ENCODE measurements at regions not wholly inside any gene's neighbourhood (a gene's known extent, or its start where the extent isn't known, plus 50 kb on each side); places are given as distances from the start of the nearest gene placed in this dataset.

DNA sequence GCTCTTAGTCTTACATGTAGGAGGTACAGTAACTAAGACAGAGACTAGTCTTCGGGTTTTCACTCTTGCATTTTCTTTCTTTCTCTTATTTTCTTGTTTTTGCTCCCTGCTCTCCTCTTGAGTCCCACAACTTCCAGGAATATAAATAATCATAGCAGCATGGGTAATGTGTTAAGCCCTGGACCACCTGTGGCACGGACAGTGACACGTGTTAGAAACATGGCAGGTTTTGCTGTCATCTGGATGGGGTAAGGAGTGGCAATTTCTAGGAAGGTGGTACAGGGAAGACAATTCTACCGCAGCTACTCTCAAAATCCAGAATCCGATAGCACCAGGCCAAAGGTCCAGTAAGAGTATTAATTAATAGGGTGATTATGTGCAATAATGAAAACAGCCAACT, 237.5 kb upstream of the FAM98A start:
- Mint-ChIP-seq H3K4me1 (ENCODE audit: low read depth, unreplicated experiment) (no peaks in the 10 kb centered on the region), H3K9me3 (ENCODE audit: low read depth, unreplicated experiment) (peaks cover 16% of the 10 kb centered on the region), H3K27ac (ENCODE audit: unreplicated experiment) (no peak overlapping the region), H3K36me3 (ENCODE audit: insufficient read depth, unreplicated experiment) (no peaks in the 10 kb centered on the region), H3K4me3 (ENCODE audit: low read depth, unreplicated experiment) (no peak overlapping the region), H3K27me3 (ENCODE audit: unreplicated experiment) (no peaks in the 10 kb centered on the region)
- intact Hi-C loops (cut with micrococcal nuclease; ENCODE audit: unreplicated experiment): no loop called here
- BruUV-seq (replicated peaks): no TSS peak
- TF ChIP-seq, protein P1, sequence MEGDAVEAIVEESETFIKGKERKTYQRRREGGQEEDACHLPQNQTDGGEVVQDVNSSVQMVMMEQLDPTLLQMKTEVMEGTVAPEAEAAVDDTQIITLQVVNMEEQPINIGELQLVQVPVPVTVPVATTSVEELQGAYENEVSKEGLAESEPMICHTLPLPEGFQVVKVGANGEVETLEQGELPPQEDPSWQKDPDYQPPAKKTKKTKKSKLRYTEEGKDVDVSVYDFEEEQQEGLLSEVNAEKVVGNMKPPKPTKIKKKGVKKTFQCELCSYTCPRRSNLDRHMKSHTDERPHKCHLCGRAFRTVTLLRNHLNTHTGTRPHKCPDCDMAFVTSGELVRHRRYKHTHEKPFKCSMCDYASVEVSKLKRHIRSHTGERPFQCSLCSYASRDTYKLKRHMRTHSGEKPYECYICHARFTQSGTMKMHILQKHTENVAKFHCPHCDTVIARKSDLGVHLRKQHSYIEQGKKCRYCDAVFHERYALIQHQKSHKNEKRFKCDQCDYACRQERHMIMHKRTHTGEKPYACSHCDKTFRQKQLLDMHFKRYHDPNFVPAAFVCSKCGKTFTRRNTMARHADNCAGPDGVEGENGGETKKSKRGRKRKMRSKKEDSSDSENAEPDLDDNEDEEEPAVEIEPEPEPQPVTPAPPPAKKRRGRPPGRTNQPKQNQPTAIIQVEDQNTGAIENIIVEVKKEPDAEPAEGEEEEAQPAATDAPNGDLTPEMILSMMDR (IDR thresholded peaks at IDR 0.05; ENCODE audit: unreplicated experiment): no peak
- no peak for DNase-seq
- CTCF ChIA-PET: no interaction called here

DNA sequence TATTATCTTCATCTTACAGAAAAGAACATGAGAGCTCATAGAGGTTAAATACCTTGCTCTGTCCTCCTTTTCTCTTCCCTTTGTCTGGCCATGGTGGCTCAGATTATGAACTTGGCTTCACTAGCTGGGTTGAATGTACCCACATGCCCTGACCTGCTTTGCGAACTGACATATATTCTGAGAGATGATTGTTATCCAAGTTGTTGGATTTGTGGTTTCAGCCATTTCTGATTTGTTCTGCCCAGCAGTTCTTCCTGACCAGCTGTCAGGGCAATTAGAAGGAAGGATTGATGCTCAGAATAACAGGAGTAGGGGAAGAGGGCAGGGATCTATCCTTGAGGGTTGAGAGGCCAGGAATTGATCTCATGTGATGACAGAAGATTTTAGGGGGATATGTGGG, 236.8 kb upstream of the FAM98A start:
- Mint-ChIP-seq H3K4me1 (ENCODE audit: low read depth, unreplicated experiment) (no peaks in the 10 kb centered on the region), H3K27me3 (ENCODE audit: unreplicated experiment) (no peaks in the 10 kb centered on the region), H3K9me3 (ENCODE audit: low read depth, unreplicated experiment) (peaks cover 16% of the 10 kb centered on the region), H3K36me3 (ENCODE audit: insufficient read depth, unreplicated experiment) (no peaks in the 10 kb centered on the region), H3K4me3 (ENCODE audit: low read depth, unreplicated experiment) (no peak overlapping the region), H3K27ac (ENCODE audit: unreplicated experiment) (no peak overlapping the region)
- no TSS peak for BruUV-seq (replicated peaks)
- TF ChIP-seq, protein P1 (IDR thresholded peaks at IDR 0.05; ENCODE audit: unreplicated experiment): no peak
- DNase-seq: no peak
- intact Hi-C loops (cut with micrococcal nuclease; ENCODE audit: unreplicated experiment): no loop called here
- CTCF ChIA-PET: no interaction called here

- Mint-ChIP-seq H3K4me1 (ENCODE audit: low read depth, unreplicated experiment) (no peaks in the 10 kb centered on the region), H3K27me3 (ENCODE audit: unreplicated experiment) (no peaks in the 10 kb centered on the region), H3K4me3 (ENCODE audit: low read depth, unreplicated experiment) (no peak overlapping the region), H3K36me3 (ENCODE audit: insufficient read depth, unreplicated experiment) (no peaks in the 10 kb centered on the region), H3K9me3 (ENCODE audit: low read depth, unreplicated experiment) (peaks cover 13% of the 10 kb centered on the region), H3K27ac (ENCODE audit: unreplicated experiment) (no peak overlapping the region)
- no peak for DNase-seq
- TF ChIP-seq, protein P1 (IDR thresholded peaks at IDR 0.05; ENCODE audit: unreplicated experiment): no peak
- BruUV-seq (replicated peaks): no TSS peak
- intact Hi-C loops (cut with micrococcal nuclease; ENCODE audit: unreplicated experiment): no loop called here
- CTCF ChIA-PET: no interaction called here
Measured at GRCh38 chr2:33822964-33823363, 223.9 kb upstream of the FAM98A start.

- intact Hi-C loops (cut with micrococcal nuclease; ENCODE audit: unreplicated experiment): no loop called here
- BruUV-seq (replicated peaks): no TSS peak
- no peaks in the 10 kb centered on the region for H3K27me3 Mint-ChIP-seq (ENCODE audit: unreplicated experiment)
Measured at GRCh38 chr2:33812707-33813106, 213.6 kb upstream of the FAM98A start.

More at GRCh38 chr2:33812707-33813106, 213.6 kb upstream of the FAM98A start:
- Mint-ChIP-seq H3K4me3 (ENCODE audit: low read depth, unreplicated experiment) (no peak overlapping the region), H3K4me1 (ENCODE audit: low read depth, unreplicated experiment) (no peaks in the 10 kb centered on the region), H3K9me3 (ENCODE audit: low read depth, unreplicated experiment) (peaks cover 11% of the 10 kb centered on the region), H3K27ac (ENCODE audit: unreplicated experiment) (no peak overlapping the region), H3K36me3 (ENCODE audit: insufficient read depth, unreplicated experiment) (no peaks in the 10 kb centered on the region)
- DNase-seq: no peak
- TF ChIP-seq, protein P1 (IDR thresholded peaks at IDR 0.05; ENCODE audit: unreplicated experiment): no peak
- CTCF ChIA-PET: no interaction called here
